Left renal pelvis (tissue), 4 donors: ENCODE measurements at regions not wholly inside any gene's neighbourhood (a gene's known extent, or its start where the extent isn't known, plus 50 kb on each side); places are given as distances from the start of the nearest gene placed in this dataset.

Source experiments
- DNase-seq, 4 donors: peaks; one replicate each; pipeline ENCODE4 v3.0.0-alpha.2; 2013; ENCODE audit warnings: low read depth in 4 of 4, low spot score in 3 of 4

DNA sequence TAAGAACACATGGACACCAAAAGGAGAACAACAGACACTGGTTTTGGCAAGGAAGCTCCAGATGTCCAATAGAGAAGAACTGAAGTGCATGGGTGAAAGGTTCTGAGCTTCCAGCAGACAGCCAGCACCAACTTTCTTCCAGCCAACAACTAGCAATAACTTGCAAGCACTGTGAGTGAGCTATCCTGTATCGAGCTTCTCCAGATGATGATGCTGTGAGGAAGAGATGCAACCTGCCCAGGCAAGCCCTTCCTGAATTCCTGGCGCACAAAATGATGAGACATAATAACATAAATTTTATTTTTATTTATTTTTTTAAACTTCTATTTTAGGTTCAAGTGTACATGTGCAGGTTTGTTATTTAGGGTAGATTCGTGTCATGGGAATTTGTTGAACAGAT, 692.1 kb downstream of the DNAJB9 start:
- no peak for DNase-seq

GRCh38 chr7:109266610-109267009, 696.9 kb downstream of the DNAJB9 start:
- DNase-seq: no peak

GRCh38 chr7:109276348-109276747, 706.7 kb downstream of the DNAJB9 start:
- DNase-seq: no peak

GRCh38 chr7:109282726-109283125, 713.1 kb downstream of the DNAJB9 start:
- no peak for DNase-seq

GRCh38 chr7:109284943-109285342, 715.3 kb downstream of the DNAJB9 start:
- DNase-seq: no peak

DNA sequence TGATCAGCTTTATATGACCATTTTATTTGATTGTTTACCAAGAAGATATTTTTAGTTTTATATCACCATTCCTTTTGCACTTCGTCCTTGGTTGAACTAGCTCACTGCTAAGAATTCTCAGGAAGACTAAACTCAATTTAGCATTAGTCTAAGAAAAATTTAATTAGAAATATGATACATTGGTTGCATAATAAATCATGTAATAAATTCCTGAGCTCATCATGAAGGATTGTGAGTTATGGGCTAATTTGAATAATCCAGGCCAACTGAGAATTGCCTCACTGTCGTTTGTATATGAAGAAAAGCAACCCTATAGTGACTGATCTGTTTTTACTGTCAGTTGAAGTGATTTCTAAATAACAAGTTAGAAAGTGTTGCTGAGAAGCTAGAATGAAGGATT, 725.5 kb downstream of the DNAJB9 start:
- DNase-seq: no peak

DNA sequence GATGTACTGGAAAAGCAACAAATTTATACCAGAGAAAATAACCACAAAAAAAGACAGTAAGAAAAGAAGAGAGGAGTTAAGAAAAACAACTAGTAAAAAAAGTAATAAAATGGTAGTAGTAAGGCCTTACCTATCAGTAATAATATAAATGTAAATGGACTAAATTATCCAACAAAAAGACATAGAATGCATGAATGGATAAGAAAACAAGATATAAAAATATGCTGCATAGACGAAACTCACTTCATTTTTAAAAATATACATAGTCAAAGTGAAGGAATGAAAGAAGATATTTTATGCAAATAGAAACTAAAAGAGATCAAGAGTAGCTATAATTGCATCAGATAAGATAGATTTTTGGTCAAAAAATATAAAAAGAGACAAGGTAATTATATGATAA, 739.1 kb downstream of the DNAJB9 start:
- no peak for DNase-seq

GRCh38 chr7:109309790-109310189, 740.1 kb downstream of the DNAJB9 start:
- no peak for DNase-seq

DNA sequence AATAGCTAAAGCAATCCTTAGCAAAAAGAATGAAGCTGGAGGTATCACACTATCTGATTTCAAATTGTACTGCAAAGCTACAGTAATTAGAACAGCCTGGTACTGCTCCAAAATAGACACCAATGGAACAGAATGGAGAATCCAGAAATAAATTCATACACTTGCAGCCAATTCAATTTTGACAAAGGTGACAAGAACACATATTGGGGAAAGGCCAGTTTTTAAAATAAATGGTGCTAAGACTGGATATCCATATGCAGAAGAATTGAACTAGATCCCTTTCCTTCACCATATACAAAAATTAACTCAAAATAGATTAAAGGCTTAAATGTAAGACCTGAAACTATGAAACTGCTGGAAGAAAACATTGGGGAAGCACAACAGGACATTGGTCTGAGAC, 748.5 kb downstream of the DNAJB9 start:
- DNase-seq: no peak

GRCh38 chr7:109322833-109323232, 753.2 kb downstream of the DNAJB9 start:
- no peak for DNase-seq

- no peak for DNase-seq
Observed at GRCh38 chr7:109331423-109331822, 761.7 kb downstream of the DNAJB9 start.

- DNase-seq: no peak
Observed at GRCh38 chr7:109335951-109336350, 766.3 kb downstream of the DNAJB9 start.

- no peak for DNase-seq
Observed at GRCh38 chr7:109336531-109336930, 766.9 kb downstream of the DNAJB9 start.

- no peak for DNase-seq
Observed at GRCh38 chr7:109343678-109344077, 774.0 kb downstream of the DNAJB9 start.

GRCh38 chr7:109351493-109351892, 781.8 kb downstream of the DNAJB9 start:
- no peak for DNase-seq

DNA sequence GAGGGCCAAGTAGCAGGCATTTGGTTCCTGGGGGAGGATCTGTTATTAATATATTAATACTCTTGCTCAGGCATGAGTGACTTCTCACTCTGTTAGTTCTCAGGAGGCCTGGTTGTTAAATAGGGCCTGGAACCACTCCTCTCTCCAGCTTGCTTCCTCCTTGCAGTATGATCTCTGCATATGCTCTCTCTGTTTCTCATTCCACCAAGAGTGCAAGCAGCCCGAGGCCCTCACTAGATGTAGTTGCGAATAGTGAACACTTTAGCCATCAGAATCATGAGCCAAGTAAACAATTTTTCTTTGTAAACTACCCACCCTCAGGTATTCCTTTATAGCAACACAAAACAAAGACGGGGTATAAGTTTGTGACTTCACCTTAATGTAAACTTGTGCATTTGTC, 784.3 kb downstream of the DNAJB9 start:
- DNase-seq: no peak

DNA sequence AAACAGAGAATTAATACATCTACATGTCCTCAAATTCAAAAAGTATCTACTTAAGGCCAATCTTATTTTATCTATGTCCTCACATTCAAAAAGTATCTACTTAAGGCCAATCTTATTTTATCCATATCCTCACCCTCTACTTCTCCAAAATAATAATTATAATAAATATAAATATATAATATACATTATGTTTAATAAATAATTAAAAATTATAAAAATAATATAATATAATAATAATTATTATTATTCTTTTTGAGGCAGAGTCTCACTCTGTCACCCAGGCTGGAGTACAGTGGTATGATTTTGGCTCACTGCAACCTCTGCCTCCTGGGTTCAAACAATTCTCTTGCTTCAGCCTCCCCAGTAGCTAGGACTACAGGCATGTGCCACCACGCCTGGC, 784.9 kb downstream of the DNAJB9 start:
- no peak for DNase-seq

DNA sequence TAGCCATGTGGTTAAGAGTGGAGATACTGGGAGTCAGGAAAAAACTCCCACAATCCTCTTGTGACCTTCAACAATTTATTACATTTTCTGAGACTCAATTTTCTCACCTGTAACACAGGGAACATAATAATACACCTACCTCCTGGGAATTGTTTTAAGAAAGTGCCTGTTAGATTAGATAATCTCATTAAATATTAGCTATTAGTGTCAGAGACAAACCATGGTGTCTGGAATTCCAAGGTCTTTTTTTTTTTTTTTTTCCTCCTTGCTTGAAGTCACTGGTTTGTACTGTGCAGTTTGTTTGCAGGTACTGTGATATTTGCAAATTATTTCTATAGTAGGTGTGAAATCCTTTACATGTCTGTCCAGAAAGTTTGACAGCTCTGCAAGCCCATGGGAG, 806.1 kb downstream of the DNAJB9 start:
- DNase-seq: no peak

DNA sequence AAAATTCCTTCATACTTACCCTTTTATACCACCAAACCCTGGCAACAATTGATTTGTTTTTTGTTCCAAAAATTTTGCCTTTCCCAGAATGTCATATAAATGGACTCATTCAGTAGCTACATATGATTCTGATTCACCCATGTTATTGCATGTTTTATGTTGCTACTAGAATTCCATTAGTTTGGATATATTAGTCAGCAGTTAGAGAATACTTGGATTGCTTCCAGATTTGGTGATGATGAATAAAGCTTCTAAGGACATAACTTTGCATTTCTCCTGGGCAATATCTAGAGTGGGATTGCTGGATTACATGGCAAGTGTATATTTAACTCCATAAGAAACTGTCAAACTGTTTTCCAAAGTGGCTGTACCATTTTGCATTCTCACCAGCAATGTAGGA, 806.9 kb downstream of the DNAJB9 start:
- DNase-seq: no peak

DNA sequence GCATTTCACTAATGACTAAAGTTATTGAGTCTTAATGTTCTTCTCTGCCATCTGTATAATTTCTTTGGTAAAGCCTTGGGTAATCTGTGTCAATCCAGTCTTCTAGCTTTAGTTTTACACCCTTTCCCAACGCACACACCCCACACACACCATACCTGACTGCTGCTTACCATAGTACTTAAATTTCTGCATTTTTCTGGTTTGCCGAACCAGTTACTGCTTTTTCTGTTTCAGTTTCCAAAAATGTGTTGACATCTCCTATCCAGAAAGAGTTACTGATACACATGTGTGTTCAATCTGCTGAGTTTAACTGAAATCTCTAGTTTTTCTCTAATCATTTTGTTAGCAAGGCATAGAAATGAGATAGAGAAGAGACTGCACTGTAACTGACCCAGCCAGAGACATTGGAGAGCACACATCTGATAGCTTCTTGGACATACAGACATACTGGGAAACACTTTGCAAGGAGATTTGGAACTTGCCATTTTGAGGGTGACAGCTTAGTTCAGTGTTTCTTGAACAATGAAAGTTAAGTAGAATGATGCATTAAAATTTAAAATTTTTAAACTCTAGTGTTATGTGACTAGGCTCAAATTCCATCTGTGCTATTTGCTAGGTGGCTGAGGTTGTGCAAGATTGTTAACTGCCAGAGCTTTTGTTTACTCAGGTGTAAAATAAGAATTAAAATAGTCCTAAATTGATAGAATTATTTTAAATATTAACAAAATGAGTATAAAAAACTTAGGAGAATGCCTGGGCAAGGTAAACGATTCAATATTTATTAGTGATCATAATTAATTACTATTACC, 807.6 kb downstream of the DNAJB9 start:
- DNase-seq: no peak

- no peak for DNase-seq
Observed at GRCh38 chr7:109386959-109387358, 817.3 kb downstream of the DNAJB9 start.

GRCh38 chr7:109387530-109387929, 817.9 kb downstream of the DNAJB9 start:
- DNase-seq: no peak

DNA sequence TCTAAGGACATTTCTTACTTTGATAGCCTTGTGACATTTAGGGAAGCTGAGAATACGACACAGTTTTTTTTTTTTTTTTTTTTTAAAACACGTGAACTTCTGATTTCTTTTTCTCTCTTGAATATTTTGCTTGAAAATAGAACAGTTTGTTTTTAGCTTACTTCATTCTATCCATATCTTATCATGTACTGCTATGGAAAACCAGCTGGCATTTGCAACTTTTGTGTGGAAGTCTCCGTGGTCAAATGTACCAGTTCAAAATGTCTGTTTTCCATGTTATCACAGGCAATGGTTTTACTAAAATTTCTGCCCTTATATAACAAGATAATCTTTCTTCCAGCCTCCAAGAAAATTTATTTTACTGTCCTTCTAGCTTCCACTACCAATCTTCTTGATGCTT, 821.6 kb downstream of the DNAJB9 start:
- DNase-seq: no peak
